ENCODE measurements at regions not wholly inside any gene's neighbourhood (a gene's known extent, or its start where the extent isn't known, plus 50 kb on each side); places are given as distances from the start of the nearest gene placed in this dataset.

DNA sequence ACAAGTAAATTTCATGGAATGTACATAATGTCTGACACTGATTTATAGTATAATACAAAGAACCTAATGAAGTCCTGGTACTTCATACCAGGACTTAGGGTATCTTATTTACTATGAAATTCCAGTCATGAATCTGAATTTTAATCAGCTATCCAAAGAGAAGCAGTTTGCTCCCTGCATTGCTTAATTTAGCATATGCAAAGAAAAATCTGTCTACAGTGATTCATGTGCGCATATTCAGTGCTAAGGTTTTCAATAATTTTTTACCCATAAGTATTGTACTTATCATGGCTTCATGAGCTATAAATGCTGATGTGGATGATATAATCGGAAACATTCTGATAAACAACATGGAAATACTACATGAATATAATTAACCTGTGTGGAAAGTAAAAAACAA is 185.6 kb upstream of the ARHGAP42 start:
- H3K9me3 ChIP-seq = no peaks in the 10 kb centered on the region
- no peaks in the 10 kb centered on the region for H3K4me1 ChIP-seq (replicated peaks)
- H3K36me3 ChIP-seq = no peaks in the 10 kb centered on the region
- intact Hi-C loops (cut with DNase I) = no loop called here
- TF ChIP-seq POLR2A (IDR thresholded peaks at IDR 0.05) (no peak), POLR2AphosphoS5 (IDR thresholded peaks at IDR 0.05) (no peak)
- TF ChIP-seq, protein P1, sequence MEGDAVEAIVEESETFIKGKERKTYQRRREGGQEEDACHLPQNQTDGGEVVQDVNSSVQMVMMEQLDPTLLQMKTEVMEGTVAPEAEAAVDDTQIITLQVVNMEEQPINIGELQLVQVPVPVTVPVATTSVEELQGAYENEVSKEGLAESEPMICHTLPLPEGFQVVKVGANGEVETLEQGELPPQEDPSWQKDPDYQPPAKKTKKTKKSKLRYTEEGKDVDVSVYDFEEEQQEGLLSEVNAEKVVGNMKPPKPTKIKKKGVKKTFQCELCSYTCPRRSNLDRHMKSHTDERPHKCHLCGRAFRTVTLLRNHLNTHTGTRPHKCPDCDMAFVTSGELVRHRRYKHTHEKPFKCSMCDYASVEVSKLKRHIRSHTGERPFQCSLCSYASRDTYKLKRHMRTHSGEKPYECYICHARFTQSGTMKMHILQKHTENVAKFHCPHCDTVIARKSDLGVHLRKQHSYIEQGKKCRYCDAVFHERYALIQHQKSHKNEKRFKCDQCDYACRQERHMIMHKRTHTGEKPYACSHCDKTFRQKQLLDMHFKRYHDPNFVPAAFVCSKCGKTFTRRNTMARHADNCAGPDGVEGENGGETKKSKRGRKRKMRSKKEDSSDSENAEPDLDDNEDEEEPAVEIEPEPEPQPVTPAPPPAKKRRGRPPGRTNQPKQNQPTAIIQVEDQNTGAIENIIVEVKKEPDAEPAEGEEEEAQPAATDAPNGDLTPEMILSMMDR (IDR thresholded peaks at IDR 0.05) = no peak
- no peaks in the 10 kb centered on the region for H3K27me3 ChIP-seq (replicated peaks; ENCODE audit: insufficient read depth)
- DNase-seq (ENCODE audit: low spot score) = no peak
- WGBS = 88% methylated on average over 2 of the region's 2 CpGs
- H3K27ac ChIP-seq = no peak overlapping the region
- H3K4me3 ChIP-seq = no peak overlapping the region

DNA sequence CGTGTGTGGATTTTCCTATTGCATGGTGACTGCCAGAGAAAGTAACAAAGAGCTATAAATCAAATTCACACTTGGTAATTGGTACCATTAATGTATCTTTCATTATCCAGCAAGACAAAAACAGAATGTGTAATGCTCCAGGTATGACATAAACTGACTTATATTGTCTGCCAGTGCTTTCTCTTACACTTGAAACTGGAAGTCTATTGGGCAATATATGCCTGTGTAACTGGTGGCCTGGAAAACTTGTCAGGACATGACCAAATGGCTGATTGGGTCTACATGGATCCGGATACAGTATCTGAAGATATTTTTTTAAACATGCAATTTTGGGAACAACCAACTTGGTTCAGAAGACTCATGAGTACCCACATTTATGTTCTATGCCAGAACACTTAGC is 174.6 kb upstream of the ARHGAP42 start:
- TF ChIP-seq POLR2AphosphoS5 (IDR thresholded peaks at IDR 0.05) = no peak
- TF ChIP-seq, protein P1 (IDR thresholded peaks at IDR 0.05) = no peak
- no peak for TF ChIP-seq POLR2A (IDR thresholded peaks at IDR 0.05)
- intact Hi-C loops (cut with DNase I) = no loop called here
- no peak overlapping the region for H3K27ac ChIP-seq
- no peak for DNase-seq (ENCODE audit: low spot score)
- WGBS = 59% methylated on average over 2 of the region's 2 CpGs
- no peak overlapping the region for H3K4me3 ChIP-seq
- no peaks in the 10 kb centered on the region for H3K36me3 ChIP-seq
- H3K4me1 ChIP-seq (replicated peaks) = no peaks in the 10 kb centered on the region
- no peaks in the 10 kb centered on the region for H3K9me3 ChIP-seq
- H3K27me3 ChIP-seq (replicated peaks; ENCODE audit: insufficient read depth) = no peaks in the 10 kb centered on the region

DNA sequence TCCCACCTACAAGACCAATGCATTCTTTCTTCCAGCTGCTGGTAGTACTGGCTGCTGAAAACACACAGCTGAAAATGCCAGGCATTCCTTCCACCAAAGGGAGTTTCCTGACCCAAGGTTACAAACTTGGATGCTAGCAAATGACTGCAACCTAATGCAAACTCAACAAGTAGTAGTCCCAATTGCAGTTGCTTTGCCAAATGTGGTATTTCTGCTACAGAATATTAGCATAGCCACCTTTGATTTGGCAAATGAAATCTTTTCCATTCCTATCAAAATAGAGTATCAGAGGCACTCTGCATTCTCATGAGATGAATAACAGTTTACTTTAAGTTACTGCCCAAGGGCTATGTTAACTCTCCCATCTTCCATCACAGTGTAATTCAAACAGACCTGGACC is 172.0 kb upstream of the ARHGAP42 start:
- no peak overlapping the region for H3K27ac ChIP-seq
- no peak for DNase-seq (ENCODE audit: low spot score)
- intact Hi-C loops (cut with DNase I) = no loop called here
- H3K4me1 ChIP-seq (replicated peaks) = no peaks in the 10 kb centered on the region
- H3K36me3 ChIP-seq = no peaks in the 10 kb centered on the region
- TF ChIP-seq, protein P1 (IDR thresholded peaks at IDR 0.05) = no peak
- TF ChIP-seq POLR2A (IDR thresholded peaks at IDR 0.05) = no peak
- no peak for TF ChIP-seq POLR2AphosphoS5 (IDR thresholded peaks at IDR 0.05)
- no peaks in the 10 kb centered on the region for H3K9me3 ChIP-seq
- H3K27me3 ChIP-seq (replicated peaks; ENCODE audit: insufficient read depth) = no peaks in the 10 kb centered on the region
- H3K4me3 ChIP-seq = no peak overlapping the region

DNA sequence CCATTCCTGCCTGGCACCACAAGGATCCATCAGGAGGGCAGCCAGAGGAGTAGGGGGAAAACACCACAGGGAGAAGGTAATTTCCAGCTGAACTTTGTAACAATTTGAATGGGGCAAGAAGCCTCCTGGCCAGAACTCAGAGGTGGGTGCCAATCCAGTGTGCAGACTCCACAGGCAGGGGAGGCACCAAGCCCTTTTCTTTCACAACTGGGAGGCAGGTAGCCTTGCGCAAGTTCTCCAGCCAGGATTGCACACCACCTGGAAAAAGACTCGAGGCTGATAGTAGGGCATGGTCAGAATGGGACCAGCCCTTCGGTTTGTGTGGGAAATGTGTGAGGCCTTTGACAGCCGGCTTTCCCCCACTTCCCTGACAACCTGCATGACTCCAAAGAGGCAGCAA is 161.9 kb upstream of the ARHGAP42 start:
- H3K4me3 ChIP-seq = no peak overlapping the region
- H3K9me3 ChIP-seq = no peaks in the 10 kb centered on the region
- no peaks in the 10 kb centered on the region for H3K4me1 ChIP-seq (replicated peaks)
- WGBS = 86% methylated on average over 4 of the region's 4 CpGs
- H3K36me3 ChIP-seq = no peaks in the 10 kb centered on the region
- intact Hi-C loops (cut with DNase I) = no loop called here
- H3K27me3 ChIP-seq (replicated peaks; ENCODE audit: insufficient read depth) = no peaks in the 10 kb centered on the region
- TF ChIP-seq POLR2AphosphoS5 (IDR thresholded peaks at IDR 0.05) = no peak
- no peak for TF ChIP-seq POLR2A (IDR thresholded peaks at IDR 0.05)
- TF ChIP-seq, protein P1 (IDR thresholded peaks at IDR 0.05) = no peak
- H3K27ac ChIP-seq = no peak overlapping the region
- DNase-seq (ENCODE audit: low spot score) = no peak

DNA sequence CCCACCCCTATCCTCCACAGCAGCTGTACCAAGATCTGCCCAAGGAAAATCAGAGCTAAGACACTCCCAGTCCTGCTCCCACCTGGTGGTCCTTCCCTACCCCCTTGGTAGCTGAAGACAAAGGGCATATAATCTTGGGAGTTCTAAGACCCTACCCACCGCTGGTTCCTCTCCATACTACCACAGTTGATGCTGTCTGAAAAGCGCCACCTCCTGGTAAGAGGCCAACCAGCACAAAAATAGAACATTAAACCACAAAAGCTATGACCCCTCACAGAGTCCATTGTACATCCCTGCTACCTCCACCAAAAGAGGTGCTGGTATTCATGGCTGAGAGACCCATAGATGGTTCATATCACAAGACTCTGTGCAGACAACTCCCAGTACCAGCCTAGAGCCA is 161.5 kb upstream of the ARHGAP42 start:
- no peak for DNase-seq (ENCODE audit: low spot score)
- TF ChIP-seq POLR2A (IDR thresholded peaks at IDR 0.05) (no peak), POLR2AphosphoS5 (IDR thresholded peaks at IDR 0.05) (no peak)
- TF ChIP-seq, protein P1 (IDR thresholded peaks at IDR 0.05) = no peak
- intact Hi-C loops (cut with DNase I) = no loop called here
- H3K4me1 ChIP-seq (replicated peaks) = no peaks in the 10 kb centered on the region
- no peak overlapping the region for H3K27ac ChIP-seq
- no peaks in the 10 kb centered on the region for H3K27me3 ChIP-seq (replicated peaks; ENCODE audit: insufficient read depth)
- no peaks in the 10 kb centered on the region for H3K36me3 ChIP-seq
- H3K9me3 ChIP-seq = no peaks in the 10 kb centered on the region
- no peak overlapping the region for H3K4me3 ChIP-seq
- 24% methylated on average over 2 of the region's 2 CpGs for whole genome bisulfite sequencing

Data from prostate gland (tissue), 2 donors.